Tibial nerve (tissue), 4 donors: ENCODE measurements at regions not wholly inside any gene's neighbourhood (a gene's known extent, or its start where the extent isn't known, plus 50 kb on each side); places are given as distances from the start of the nearest gene placed in this dataset.

Experiments
- DNase-seq, 2 donors: peaks; one replicate each; pipeline ENCODE4 v3.0.0-alpha.2; 2019; ENCODE audit warnings: low spot score in 2 of 2
- H3K27ac ChIP-seq, 4 donors: fragments of 200-600 bp; sonication (generic) in 3 of 4; one replicate each; pipeline ENCODE4 v1.5.1; 2017 to 2019; ENCODE audit warnings: mild to moderate bottlenecking in 1 of 4
- H3K27me3 ChIP-seq, 2 donors: fragments of 200-600 bp; sonication (generic) in 1 of 2; one replicate each; pipeline versions ENCODE4 v1.5.1 to v1.6.0; 2017 to 2019
- H3K36me3 ChIP-seq, 3 donors: fragments of 200-600 bp; sonication (generic); one replicate each; pipeline ENCODE4 v1.5.1; 2018 to 2019
- H3K4me1 ChIP-seq, 4 donors: fragments of 200-600 bp; sonication (generic) in 3 of 4; one replicate each; pipeline ENCODE4 v1.5.1; 2017 to 2019
- H3K4me3 ChIP-seq, 4 donors: fragments of 200-600 bp; sonication (generic) in 3 of 4; one replicate each; pipeline ENCODE4 v1.5.1; 2017 to 2019; ENCODE audit warnings: mild to moderate bottlenecking in 1 of 4, moderate library complexity in 1 of 4
- H3K9me3 ChIP-seq, 4 donors: fragments of 200-600 bp; sonication (generic) in 3 of 4; one replicate each; pipeline ENCODE4 v1.5.1; 2017 to 2019
- CTCF ChIP-seq, 5 experiments: fragments of 200-600 bp in 3 of 5; fragments of 450-650 bp in 2 of 5; sonication (generic) in 3 of 5; IDR thresholded peaks; one replicate each; pipeline ENCODE4 v1.5.1; 2016 to 2019; ENCODE audit warnings: antibody characterized with exemption in 5 of 5, mild to moderate bottlenecking in 3 of 5, moderate library complexity in 2 of 5
- EP300 ChIP-seq, 2 donors: sonication (generic); formaldehyde crosslinking; IDR thresholded peaks; one replicate each; pipeline ENCODE4 v1.6.1; 2017; ENCODE audit warnings: antibody characterized with exemption in 2 of 2, mild to moderate bottlenecking in 1 of 2
- POLR2A ChIP-seq, 2 donors: fragments of 450-650 bp; IDR thresholded peaks; one replicate each; pipeline ENCODE4 v1.6.1; 2017; ENCODE audit warnings: antibody characterized with exemption in 2 of 2, mild to moderate bottlenecking in 2 of 2, moderate library complexity in 2 of 2
- WGBS, 2 donors: methylation state at CpG; one replicate each; pipeline ENCODE4 v1.1.5; 2018; 5-methylcytosine and 5-hydroxymethylcytosine counted together

DNA sequence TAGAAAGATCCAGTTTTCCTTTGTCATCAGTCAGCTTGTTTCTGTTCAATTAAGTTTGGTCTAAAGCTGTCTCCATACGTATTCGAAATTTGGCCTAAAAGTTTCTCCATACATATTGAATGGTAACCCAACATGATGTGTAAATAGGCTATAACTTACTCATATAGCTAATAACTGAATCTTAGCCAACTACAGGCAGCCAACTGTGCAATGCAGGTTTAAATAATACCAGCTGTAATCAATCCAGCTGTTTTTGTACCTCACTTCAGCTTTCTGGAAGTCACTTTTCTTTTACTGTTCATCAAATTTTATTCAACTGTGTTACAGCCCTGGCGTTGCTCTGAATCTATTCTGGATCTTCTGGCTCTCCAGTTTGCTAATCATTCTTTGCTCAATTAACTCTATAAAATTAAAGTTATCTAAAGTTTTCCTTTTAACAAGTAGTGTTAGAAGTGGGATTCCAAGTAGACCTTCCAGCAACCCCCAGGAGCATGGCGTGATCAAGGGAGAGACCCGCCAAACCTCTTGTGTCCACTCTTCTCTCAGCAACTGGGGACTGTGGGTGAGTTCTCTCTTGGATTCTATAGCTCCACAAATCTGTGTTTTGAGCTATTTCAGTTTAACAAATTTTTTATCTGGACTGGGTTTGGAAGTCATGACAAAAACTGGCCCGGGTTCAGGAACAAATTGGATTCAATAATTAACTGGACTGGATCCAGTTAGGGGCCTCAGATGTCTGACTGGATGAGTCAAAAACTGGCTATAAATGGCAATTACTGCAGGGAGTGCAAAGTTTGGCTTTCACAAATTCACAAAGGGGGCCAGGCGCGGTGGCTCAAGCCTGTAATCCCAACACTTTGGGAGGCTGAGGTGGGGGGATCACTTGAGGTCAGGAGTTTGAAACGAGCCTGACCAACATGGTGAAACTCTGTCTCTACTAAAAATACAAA lies 329.7 kb upstream of the ST6GAL2 start:
- no peak for DNase-seq
- 76% methylated on average over 9 of the region's 9 CpGs for WGBS, 2 donors
- Histone ChIP-seq H3K27ac (no peak overlapping the region), H3K36me3 (no peaks in the 10 kb centered on the region), H3K4me1 (no peaks in the 10 kb centered on the region), H3K4me3 (no peak overlapping the region), H3K27me3 (no peaks in the 10 kb centered on the region), H3K9me3 (no peaks in the 10 kb centered on the region)
- TF ChIP-seq CTCF (IDR thresholded peaks at IDR 0.05): no peak
- TF ChIP-seq EP300 (IDR thresholded peaks at IDR 0.05): no peak
- TF ChIP-seq POLR2A (IDR thresholded peaks at IDR 0.05): no peak

GRCh38 chr2:107218208-107218607 lies 332.2 kb upstream of the ST6GAL2 start:
- WGBS, 2 donors: 84 to 89% methylated on average over 1 of the region's 1 CpG

DNA sequence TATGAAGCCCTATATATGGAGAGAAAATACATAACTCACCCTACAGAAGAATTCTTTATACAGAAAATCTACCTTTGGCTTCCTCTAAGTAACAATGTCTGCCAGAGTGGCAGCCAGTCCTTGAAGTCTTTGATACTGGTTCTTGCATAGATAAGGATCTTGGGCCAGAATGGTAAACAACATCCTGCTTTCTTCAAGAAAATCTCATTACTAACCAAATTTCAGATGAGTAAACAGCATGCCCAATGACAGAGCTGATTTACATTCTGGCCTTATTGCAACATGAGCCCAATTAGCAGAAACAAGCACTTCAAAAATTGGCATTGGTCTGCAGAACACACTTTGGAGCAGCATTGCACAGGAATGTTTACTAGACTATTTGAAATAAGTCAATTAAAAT lies 336.5 kb upstream of the ST6GAL2 start:
- Histone ChIP-seq H3K27me3 (no peaks in the 10 kb centered on the region), H3K4me3 (no peak overlapping the region), H3K27ac (no peak overlapping the region), H3K36me3 (no peaks in the 10 kb centered on the region), H3K4me1 (no peaks in the 10 kb centered on the region), H3K9me3 (no peaks in the 10 kb centered on the region)
- no peak for DNase-seq
- no peak for TF ChIP-seq POLR2A (IDR thresholded peaks at IDR 0.05)
- TF ChIP-seq EP300 (IDR thresholded peaks at IDR 0.05): no peak
- no peak for TF ChIP-seq CTCF (IDR thresholded peaks at IDR 0.05)

More at GRCh38 chr2:107218208-107218607, 332.2 kb upstream of the ST6GAL2 start:
- H3K36me3 ChIP-seq: no peaks in the 10 kb centered on the region
- H3K9me3 ChIP-seq: no peaks in the 10 kb centered on the region
- H3K27ac ChIP-seq: no peak overlapping the region
- no peak overlapping the region for H3K4me3 ChIP-seq
- no peak for DNase-seq
- TF ChIP-seq POLR2A (IDR thresholded peaks at IDR 0.05) (no peak), CTCF (IDR thresholded peaks at IDR 0.05) (no peak), EP300 (IDR thresholded peaks at IDR 0.05) (no peak)
- no peaks in the 10 kb centered on the region for H3K4me1 ChIP-seq
- no peaks in the 10 kb centered on the region for H3K27me3 ChIP-seq

DNA sequence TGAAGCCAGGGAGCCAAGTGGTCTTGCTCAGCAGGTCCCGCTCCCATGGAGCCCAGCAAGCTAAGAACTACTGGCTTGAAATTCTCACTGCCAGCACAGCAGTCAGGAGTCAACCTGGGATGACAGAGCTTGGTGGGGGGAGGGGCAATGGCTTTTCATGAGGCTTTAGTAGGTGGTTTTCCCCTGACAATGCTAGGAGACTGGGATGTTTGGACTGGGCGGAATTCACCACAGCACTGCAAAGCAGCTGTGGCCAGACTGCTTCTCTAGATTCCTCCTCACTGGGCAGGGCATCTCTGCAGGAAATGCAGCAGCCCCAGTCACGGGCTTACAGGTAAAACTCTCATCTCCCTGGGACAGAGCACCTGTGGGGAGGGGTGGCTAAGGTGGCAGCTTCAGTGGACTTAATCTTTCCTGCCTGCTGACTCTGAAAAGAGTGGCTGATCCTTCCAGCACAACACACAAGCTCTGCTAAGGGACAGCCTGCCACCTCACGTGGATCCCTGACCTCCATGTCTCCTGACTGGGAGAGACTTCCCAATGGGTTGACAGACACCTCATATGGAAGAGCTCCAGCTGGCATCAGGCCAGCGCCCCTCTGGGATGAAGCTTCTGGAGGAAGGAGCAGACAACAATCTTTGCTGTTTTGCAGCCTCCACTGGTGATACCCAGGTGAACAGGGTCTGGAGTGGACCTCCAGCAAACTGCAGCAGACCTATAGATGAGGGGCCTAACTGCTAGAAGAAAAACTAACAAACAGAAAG lies 349.7 kb upstream of the ST6GAL2 start:
- WGBS, 2 donors: 86 to 87% methylated on average over 5 of the region's 5 CpGs

More for the DNA sequence above, 349.7 kb upstream of the ST6GAL2 start:
- Histone ChIP-seq H3K4me3 (no peak overlapping the region), H3K4me1 (no peaks in the 10 kb centered on the region), H3K27ac (no peak overlapping the region), H3K36me3 (no peaks in the 10 kb centered on the region), H3K27me3 (no peaks in the 10 kb centered on the region), H3K9me3 (peaks cover 0 to 6% (median 2%) of the 10 kb centered on the region in 4 donors)
- TF ChIP-seq CTCF (IDR thresholded peaks at IDR 0.05): no peak
- TF ChIP-seq POLR2A (IDR thresholded peaks at IDR 0.05): no peak
- TF ChIP-seq EP300 (IDR thresholded peaks at IDR 0.05): no peak
- no peak for DNase-seq
